ENCODE measurements at regions not wholly inside any gene's neighbourhood (a gene's known extent, or its start where the extent isn't known, plus 50 kb on each side); places are given as distances from the start of the nearest gene placed in this dataset.

GRCh38 chr15:31237043-31237324, 89.7 kb upstream of the KLF13 start:
- TF ChIP-seq CTCF (conservative IDR thresholded peaks at IDR 0.05): no peak
- TF ChIP-seq ZFX (IDR thresholded peaks at IDR 0.05): no peak

Data from C4-2B (cell line).